H1 (cell line): ENCODE measurements at regions not wholly inside any gene's neighbourhood (a gene's known extent, or its start where the extent isn't known, plus 50 kb on each side); places are given as distances from the start of the nearest gene placed in this dataset.

Experiments
- POLR2AphosphoS5 ChIP-seq: IDR thresholded peaks from 2 replicates; pipeline ENCODE4 v1.6.1; 2011; ENCODE audit warnings: low read depth, low read length
- SP2 ChIP-seq: IDR thresholded peaks from 2 replicates; pipeline ENCODE4 v1.6.1; 2012; ENCODE audit warnings: mild to moderate bottlenecking, low read length, inconsistent platforms
- TAF7 ChIP-seq: optimal IDR thresholded peaks from 2 replicates; pipeline ENCODE3; 2011; ENCODE audit warnings: low read depth, mild to moderate bottlenecking, inconsistent platforms, low read length, moderate library complexity, borderline replicate concordance
- TF ChIP-seq, protein P1 (sequence below): fragments of 300-600 bp; sonication (generic); IDR thresholded peaks from 2 replicates; pipeline ENCODE4 v1.7.1; 2012; ENCODE audit warnings: low read length, moderate library complexity, mild to moderate bottlenecking, inconsistent platforms; ENCODE audit not compliant: insufficient replicate concordance
- TF ChIP-seq, protein P2 (sequence below): IDR thresholded peaks from 2 replicates; pipeline ENCODE4 v1.6.1; 2012; ENCODE audit warnings: inconsistent platforms

DNA sequence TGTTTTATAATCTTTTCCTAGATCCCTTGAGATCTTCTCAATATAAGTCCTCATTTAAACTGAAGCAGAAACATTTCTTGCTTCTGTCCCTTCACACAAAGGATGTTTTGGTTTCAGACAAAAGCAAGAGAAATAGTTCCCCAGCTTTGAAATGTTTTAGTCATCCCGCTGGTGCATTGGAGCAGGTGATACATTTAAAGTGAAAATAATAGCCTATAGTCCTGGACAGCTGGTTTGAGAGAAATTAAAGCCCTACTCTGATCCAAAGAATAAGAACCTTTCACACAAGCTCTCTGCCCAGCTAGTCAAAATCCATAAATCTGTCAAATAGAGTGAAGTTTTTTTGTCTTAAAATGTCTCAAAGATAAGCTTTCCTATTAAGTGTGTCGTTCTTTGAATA, 79.4 kb downstream of the LUZP4 start (continued):
- TF ChIP-seq, protein P1, sequence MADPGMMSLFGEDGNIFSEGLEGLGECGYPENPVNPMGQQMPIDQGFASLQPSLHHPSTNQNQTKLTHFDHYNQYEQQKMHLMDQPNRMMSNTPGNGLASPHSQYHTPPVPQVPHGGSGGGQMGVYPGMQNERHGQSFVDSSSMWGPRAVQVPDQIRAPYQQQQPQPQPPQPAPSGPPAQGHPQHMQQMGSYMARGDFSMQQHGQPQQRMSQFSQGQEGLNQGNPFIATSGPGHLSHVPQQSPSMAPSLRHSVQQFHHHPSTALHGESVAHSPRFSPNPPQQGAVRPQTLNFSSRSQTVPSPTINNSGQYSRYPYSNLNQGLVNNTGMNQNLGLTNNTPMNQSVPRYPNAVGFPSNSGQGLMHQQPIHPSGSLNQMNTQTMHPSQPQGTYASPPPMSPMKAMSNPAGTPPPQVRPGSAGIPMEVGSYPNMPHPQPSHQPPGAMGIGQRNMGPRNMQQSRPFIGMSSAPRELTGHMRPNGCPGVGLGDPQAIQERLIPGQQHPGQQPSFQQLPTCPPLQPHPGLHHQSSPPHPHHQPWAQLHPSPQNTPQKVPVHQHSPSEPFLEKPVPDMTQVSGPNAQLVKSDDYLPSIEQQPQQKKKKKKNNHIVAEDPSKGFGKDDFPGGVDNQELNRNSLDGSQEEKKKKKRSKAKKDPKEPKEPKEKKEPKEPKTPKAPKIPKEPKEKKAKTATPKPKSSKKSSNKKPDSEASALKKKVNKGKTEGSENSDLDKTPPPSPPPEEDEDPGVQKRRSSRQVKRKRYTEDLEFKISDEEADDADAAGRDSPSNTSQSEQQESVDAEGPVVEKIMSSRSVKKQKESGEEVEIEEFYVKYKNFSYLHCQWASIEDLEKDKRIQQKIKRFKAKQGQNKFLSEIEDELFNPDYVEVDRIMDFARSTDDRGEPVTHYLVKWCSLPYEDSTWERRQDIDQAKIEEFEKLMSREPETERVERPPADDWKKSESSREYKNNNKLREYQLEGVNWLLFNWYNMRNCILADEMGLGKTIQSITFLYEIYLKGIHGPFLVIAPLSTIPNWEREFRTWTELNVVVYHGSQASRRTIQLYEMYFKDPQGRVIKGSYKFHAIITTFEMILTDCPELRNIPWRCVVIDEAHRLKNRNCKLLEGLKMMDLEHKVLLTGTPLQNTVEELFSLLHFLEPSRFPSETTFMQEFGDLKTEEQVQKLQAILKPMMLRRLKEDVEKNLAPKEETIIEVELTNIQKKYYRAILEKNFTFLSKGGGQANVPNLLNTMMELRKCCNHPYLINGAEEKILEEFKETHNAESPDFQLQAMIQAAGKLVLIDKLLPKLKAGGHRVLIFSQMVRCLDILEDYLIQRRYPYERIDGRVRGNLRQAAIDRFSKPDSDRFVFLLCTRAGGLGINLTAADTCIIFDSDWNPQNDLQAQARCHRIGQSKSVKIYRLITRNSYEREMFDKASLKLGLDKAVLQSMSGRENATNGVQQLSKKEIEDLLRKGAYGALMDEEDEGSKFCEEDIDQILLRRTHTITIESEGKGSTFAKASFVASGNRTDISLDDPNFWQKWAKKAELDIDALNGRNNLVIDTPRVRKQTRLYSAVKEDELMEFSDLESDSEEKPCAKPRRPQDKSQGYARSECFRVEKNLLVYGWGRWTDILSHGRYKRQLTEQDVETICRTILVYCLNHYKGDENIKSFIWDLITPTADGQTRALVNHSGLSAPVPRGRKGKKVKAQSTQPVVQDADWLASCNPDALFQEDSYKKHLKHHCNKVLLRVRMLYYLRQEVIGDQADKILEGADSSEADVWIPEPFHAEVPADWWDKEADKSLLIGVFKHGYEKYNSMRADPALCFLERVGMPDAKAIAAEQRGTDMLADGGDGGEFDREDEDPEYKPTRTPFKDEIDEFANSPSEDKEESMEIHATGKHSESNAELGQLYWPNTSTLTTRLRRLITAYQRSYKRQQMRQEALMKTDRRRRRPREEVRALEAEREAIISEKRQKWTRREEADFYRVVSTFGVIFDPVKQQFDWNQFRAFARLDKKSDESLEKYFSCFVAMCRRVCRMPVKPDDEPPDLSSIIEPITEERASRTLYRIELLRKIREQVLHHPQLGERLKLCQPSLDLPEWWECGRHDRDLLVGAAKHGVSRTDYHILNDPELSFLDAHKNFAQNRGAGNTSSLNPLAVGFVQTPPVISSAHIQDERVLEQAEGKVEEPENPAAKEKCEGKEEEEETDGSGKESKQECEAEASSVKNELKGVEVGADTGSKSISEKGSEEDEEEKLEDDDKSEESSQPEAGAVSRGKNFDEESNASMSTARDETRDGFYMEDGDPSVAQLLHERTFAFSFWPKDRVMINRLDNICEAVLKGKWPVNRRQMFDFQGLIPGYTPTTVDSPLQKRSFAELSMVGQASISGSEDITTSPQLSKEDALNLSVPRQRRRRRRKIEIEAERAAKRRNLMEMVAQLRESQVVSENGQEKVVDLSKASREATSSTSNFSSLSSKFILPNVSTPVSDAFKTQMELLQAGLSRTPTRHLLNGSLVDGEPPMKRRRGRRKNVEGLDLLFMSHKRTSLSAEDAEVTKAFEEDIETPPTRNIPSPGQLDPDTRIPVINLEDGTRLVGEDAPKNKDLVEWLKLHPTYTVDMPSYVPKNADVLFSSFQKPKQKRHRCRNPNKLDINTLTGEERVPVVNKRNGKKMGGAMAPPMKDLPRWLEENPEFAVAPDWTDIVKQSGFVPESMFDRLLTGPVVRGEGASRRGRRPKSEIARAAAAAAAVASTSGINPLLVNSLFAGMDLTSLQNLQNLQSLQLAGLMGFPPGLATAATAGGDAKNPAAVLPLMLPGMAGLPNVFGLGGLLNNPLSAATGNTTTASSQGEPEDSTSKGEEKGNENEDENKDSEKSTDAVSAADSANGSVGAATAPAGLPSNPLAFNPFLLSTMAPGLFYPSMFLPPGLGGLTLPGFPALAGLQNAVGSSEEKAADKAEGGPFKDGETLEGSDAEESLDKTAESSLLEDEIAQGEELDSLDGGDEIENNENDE, result no peak
- TF ChIP-seq TAF7 (no peak), POLR2AphosphoS5 (no peak), SP2 (no peak)
- TF ChIP-seq, protein P2, sequence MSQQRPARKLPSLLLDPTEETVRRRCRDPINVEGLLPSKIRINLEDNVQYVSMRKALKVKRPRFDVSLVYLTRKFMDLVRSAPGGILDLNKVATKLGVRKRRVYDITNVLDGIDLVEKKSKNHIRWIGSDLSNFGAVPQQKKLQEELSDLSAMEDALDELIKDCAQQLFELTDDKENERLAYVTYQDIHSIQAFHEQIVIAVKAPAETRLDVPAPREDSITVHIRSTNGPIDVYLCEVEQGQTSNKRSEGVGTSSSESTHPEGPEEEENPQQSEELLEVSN, result no peak
